ENCODE measurements at regions not wholly inside any gene's neighbourhood (a gene's known extent, or its start where the extent isn't known, plus 50 kb on each side); places are given as distances from the start of the nearest gene placed in this dataset.

- TF ChIP-seq CTCF (conservative IDR thresholded peaks at IDR 0.05), result no peak
- H3K27ac ChIP-seq, result no peak overlapping the region
Measured at GRCh38 chr10:27359792-27360355, 119.3 kb upstream of the ACBD5 start.

GRCh38 chr10:27356738-27357137 is 116.1 kb upstream of the ACBD5 start:
- H3K27ac ChIP-seq, result peak overlapping the region; percentile 31; the same call in 1 of the 2 replicates
- TF ChIP-seq CTCF (conservative IDR thresholded peaks at IDR 0.05), result no peak

DNA sequence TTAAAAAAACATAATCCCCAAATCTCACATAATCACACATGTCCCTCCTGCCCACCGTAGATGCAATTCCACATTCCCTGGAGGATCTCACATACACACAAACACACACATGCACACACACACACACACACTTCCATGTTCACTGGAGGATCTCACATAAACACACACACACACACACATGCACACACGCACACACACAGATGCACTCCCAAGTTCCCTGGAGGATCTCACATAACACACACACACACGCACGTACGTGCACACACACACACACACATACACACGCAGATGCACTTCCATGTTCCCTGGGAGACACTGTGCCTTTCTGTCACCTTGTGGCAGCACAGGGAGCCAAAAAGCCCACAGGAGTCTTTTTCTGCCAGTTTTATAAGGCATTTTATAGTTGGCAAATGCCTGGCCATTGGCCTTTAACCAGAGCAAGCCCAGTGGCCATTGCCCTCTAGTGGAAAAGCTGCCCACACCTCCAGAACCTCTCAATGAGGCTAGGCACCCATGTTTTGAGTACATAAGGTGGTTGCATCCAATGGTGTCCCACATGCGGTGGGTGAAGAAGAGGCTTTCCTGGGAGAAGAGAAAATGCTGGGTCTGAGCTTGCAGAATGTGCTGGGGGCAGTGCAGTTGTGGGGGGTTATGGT is 115.4 kb upstream of the ACBD5 start:
- peak; percentile 71 for TF ChIP-seq CTCF (conservative IDR thresholded peaks at IDR 0.05)
- peak overlapping the region; percentile 31 for H3K27ac ChIP-seq

- H3K27ac ChIP-seq, result peak overlapping the region; percentile 84
Measured at GRCh38 chr10:27354643-27355270, 114.2 kb upstream of the ACBD5 start.

GRCh38 chr10:27354100-27354499 is 113.5 kb upstream of the ACBD5 start:
- peak overlapping the region; percentile 84 for H3K27ac ChIP-seq

GRCh38 chr10:27349987-27350386 is 109.4 kb upstream of the ACBD5 start:
- no peak overlapping the region for H3K27ac ChIP-seq
- no peak for TF ChIP-seq CTCF (conservative IDR thresholded peaks at IDR 0.05)

DNA sequence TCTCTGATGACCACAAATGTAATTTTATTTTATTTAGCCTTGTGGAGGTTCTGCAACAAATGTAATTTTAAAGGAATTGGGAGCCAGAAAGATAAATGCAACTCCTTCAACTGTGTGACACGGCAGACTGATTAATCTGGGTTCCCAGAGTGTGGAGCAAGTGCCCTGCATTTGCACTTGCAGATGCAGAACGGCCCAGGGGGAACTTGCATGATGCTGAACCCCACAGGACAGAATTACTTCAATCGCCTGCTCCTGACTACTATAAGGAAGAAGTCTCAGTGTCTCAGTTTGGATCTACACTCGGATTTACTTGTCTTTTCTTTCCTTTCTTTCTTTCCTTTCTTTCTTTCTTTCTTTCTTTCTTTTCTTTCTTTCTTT is 107.2 kb upstream of the ACBD5 start:
- H3K27ac ChIP-seq, result peak overlapping the region; percentile 49

- TF ChIP-seq CTCF (conservative IDR thresholded peaks at IDR 0.05), result no peak
- H3K27ac ChIP-seq, result no peak overlapping the region
Measured at GRCh38 chr10:27345455-27345920, 104.9 kb upstream of the ACBD5 start.

All from VCaP (cell line).